ENCODE measurements at regions not wholly inside any gene's neighbourhood (a gene's known extent, or its start where the extent isn't known, plus 50 kb on each side); places are given as distances from the start of the nearest gene placed in this dataset.

DNA sequence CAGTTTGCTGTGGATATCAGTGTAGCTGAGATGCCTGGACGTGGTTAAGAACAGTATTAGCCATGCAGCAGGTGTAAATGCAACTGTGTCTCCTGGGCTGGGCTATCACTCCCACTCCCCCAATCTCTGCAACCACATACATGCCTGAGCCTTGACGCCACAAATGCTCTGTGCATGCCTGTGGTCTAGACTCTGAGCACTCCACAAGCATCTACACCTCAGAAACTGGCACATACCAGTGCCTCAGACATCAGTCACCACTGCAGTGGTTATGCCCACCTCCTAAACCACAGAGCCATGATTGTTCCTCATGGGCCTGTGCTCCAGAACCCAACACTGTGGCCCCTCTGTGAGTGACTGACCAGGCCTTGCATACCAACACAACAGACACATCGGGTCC, 226.8 kb upstream of the ALG10 start:
- Histone ChIP-seq H3K27ac (no peak overlapping the region), H3K27me3 (no peaks in the 10 kb centered on the region), H3K79me2 (no peaks in the 10 kb centered on the region), H3K4me1 (ENCODE audit: insufficient read depth) (no peaks in the 10 kb centered on the region), H3K9me3 (ENCODE audit: low read depth) (no peaks in the 10 kb centered on the region), H3K9me2 (replicated peaks; ENCODE audit: insufficient read depth) (no peaks in the 10 kb centered on the region), H3K36me3 (replicated peaks; ENCODE audit: insufficient read depth, low read depth) (no peaks in the 10 kb centered on the region), H4K20me1 (ENCODE audit: insufficient read depth, poor library complexity, severe bottlenecking) (no peaks in the 10 kb centered on the region), H3K4me2 (no peak overlapping the region), H3K4me3 (no peak overlapping the region), H2AFZ (no peak overlapping the region)
- no peak for DNase-seq (ENCODE audit: low spot score)
- 75% methylated on average over 3 of the region's 3 CpGs for WGBS (ENCODE audit: low lambda C conversion rate, missing lambda C conversion rate)
- TF ChIP-seq EZH2 (IDR thresholded peaks at IDR 0.05; ENCODE audit: borderline replicate concordance), result no peak
- no peak for TF ChIP-seq EZH2phosphoT487 (IDR thresholded peaks at IDR 0.05; ENCODE audit: low read depth, severe bottlenecking, unreplicated experiment)
- TF ChIP-seq, protein P1, sequence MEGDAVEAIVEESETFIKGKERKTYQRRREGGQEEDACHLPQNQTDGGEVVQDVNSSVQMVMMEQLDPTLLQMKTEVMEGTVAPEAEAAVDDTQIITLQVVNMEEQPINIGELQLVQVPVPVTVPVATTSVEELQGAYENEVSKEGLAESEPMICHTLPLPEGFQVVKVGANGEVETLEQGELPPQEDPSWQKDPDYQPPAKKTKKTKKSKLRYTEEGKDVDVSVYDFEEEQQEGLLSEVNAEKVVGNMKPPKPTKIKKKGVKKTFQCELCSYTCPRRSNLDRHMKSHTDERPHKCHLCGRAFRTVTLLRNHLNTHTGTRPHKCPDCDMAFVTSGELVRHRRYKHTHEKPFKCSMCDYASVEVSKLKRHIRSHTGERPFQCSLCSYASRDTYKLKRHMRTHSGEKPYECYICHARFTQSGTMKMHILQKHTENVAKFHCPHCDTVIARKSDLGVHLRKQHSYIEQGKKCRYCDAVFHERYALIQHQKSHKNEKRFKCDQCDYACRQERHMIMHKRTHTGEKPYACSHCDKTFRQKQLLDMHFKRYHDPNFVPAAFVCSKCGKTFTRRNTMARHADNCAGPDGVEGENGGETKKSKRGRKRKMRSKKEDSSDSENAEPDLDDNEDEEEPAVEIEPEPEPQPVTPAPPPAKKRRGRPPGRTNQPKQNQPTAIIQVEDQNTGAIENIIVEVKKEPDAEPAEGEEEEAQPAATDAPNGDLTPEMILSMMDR (IDR thresholded peaks at IDR 0.05; ENCODE audit: poor library complexity), result no peak

DNA sequence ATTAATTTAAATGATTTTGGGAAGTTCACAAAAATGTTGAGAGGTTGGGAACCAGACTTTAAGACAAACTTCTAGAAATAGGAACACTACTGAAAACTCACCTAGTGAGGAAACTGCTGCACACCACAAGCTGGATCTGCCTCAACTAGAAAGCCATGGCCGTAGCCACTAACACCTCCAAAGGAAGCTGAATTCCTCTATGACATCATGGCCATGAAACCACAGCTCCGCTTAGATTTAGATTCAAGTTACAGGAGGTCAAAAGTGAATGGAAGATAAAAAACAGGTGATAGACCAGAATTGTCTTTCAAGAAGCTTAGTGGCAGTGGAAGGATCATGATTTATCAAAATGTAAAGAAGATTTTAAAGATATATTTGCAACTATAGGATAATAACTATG, 208.8 kb upstream of the ALG10 start:
- Histone ChIP-seq H2AFZ (no peak overlapping the region), H4K20me1 (ENCODE audit: insufficient read depth, poor library complexity, severe bottlenecking) (no peaks in the 10 kb centered on the region), H3K9me2 (replicated peaks; ENCODE audit: insufficient read depth) (no peaks in the 10 kb centered on the region), H3K4me2 (no peak overlapping the region), H3K4me1 (ENCODE audit: insufficient read depth) (no peaks in the 10 kb centered on the region), H3K9me3 (ENCODE audit: low read depth) (no peaks in the 10 kb centered on the region), H3K27ac (no peak overlapping the region), H3K4me3 (no peak overlapping the region), H3K27me3 (no peaks in the 10 kb centered on the region), H3K79me2 (no peaks in the 10 kb centered on the region), H3K36me3 (replicated peaks; ENCODE audit: insufficient read depth, low read depth) (no peaks in the 10 kb centered on the region)
- 75% methylated on average over 2 of the region's 2 CpGs for WGBS (ENCODE audit: low lambda C conversion rate, missing lambda C conversion rate)
- TF ChIP-seq EZH2 (IDR thresholded peaks at IDR 0.05; ENCODE audit: borderline replicate concordance), result no peak
- no peak for TF ChIP-seq EZH2phosphoT487 (IDR thresholded peaks at IDR 0.05; ENCODE audit: low read depth, severe bottlenecking, unreplicated experiment)
- TF ChIP-seq, protein P1 (IDR thresholded peaks at IDR 0.05; ENCODE audit: poor library complexity), result no peak
- DNase-seq (ENCODE audit: low spot score), result no peak

DNA sequence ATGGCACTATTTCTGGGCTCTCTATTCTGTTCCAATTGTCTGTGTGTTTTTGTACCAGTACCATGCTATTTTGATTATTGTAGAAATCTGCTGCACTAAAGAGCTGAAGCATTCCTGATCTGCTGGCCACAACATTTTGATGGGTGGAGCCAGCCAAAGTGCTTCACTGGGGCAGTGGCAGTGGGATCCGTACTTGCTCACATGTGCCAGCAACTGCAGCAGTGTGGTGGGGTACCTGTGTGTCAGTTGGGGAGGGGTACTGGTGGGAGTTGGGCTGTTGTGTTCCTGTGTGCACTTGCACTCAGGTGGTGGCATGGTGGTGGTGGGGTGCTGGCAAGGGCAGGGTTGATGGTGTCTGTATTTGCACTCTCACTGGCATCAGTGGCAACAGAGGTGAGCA, 204.6 kb upstream of the ALG10 start:
- Histone ChIP-seq H3K36me3 (replicated peaks; ENCODE audit: insufficient read depth, low read depth) (no peaks in the 10 kb centered on the region), H3K4me2 (no peak overlapping the region), H3K9me3 (ENCODE audit: low read depth) (no peaks in the 10 kb centered on the region), H3K4me3 (no peak overlapping the region), H4K20me1 (ENCODE audit: insufficient read depth, poor library complexity, severe bottlenecking) (no peaks in the 10 kb centered on the region), H3K4me1 (ENCODE audit: insufficient read depth) (no peaks in the 10 kb centered on the region), H3K9me2 (replicated peaks; ENCODE audit: insufficient read depth) (no peaks in the 10 kb centered on the region), H2AFZ (no peak overlapping the region), H3K27ac (no peak overlapping the region), H3K27me3 (no peaks in the 10 kb centered on the region), H3K79me2 (no peaks in the 10 kb centered on the region)
- TF ChIP-seq EZH2 (IDR thresholded peaks at IDR 0.05; ENCODE audit: borderline replicate concordance), result no peak
- TF ChIP-seq, protein P1 (IDR thresholded peaks at IDR 0.05; ENCODE audit: poor library complexity), result no peak
- no peak for TF ChIP-seq EZH2phosphoT487 (IDR thresholded peaks at IDR 0.05; ENCODE audit: low read depth, severe bottlenecking, unreplicated experiment)
- DNase-seq (ENCODE audit: low spot score), result no peak
- 88% methylated on average over 1 of the region's 1 CpG for WGBS (ENCODE audit: low lambda C conversion rate, missing lambda C conversion rate)

DNA sequence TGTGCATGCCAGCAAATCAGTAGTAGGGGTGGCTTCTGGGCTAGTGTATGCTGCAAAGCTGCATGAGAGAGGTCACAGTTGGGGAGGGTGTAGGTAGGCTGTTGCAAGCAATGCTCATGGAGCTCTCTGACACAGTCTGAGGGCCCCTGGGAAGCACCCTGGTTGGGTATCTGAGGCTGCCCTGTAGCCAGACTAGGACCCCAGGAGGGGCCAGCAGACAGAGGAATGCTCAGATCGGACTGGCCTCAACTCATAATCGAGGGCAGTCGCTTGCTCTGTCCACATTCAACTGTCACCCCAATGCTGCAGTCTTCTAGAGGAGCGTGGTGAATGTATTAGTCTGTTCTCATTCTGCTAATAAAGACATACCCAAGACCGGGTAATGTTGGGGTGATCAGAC, 204.0 kb upstream of the ALG10 start:
- no peak for DNase-seq (ENCODE audit: low spot score)
- H3K9me3 ChIP-seq (ENCODE audit: low read depth), result no peaks in the 10 kb centered on the region
- no peak for TF ChIP-seq EZH2phosphoT487 (IDR thresholded peaks at IDR 0.05; ENCODE audit: low read depth, severe bottlenecking, unreplicated experiment)
- TF ChIP-seq, protein P1 (IDR thresholded peaks at IDR 0.05; ENCODE audit: poor library complexity), result no peak
- TF ChIP-seq EZH2 (IDR thresholded peaks at IDR 0.05; ENCODE audit: borderline replicate concordance), result no peak
- no peaks in the 10 kb centered on the region for H3K79me2 ChIP-seq
- H2AFZ ChIP-seq, result no peak overlapping the region
- no peaks in the 10 kb centered on the region for H3K9me2 ChIP-seq (replicated peaks; ENCODE audit: insufficient read depth)
- H3K36me3 ChIP-seq (replicated peaks; ENCODE audit: insufficient read depth, low read depth), result no peaks in the 10 kb centered on the region
- no peak overlapping the region for H3K4me3 ChIP-seq
- WGBS (ENCODE audit: low lambda C conversion rate, missing lambda C conversion rate), result 85% methylated on average over 5 of the region's 5 CpGs
- H3K4me2 ChIP-seq, result no peak overlapping the region
- H3K27me3 ChIP-seq, result no peaks in the 10 kb centered on the region
- no peak overlapping the region for H3K27ac ChIP-seq
- no peaks in the 10 kb centered on the region for H4K20me1 ChIP-seq (ENCODE audit: insufficient read depth, poor library complexity, severe bottlenecking)
- no peaks in the 10 kb centered on the region for H3K4me1 ChIP-seq (ENCODE audit: insufficient read depth)
